ENCODE measurements at regions not wholly inside any gene's neighbourhood (a gene's known extent, or its start where the extent isn't known, plus 50 kb on each side); places are given as distances from the start of the nearest gene placed in this dataset.
"Not testable (repeated sequence)": the region's sequence is repeated elsewhere in the genome, so short reads cannot be mapped to it uniquely, and the experiment has no call there.

DNA sequence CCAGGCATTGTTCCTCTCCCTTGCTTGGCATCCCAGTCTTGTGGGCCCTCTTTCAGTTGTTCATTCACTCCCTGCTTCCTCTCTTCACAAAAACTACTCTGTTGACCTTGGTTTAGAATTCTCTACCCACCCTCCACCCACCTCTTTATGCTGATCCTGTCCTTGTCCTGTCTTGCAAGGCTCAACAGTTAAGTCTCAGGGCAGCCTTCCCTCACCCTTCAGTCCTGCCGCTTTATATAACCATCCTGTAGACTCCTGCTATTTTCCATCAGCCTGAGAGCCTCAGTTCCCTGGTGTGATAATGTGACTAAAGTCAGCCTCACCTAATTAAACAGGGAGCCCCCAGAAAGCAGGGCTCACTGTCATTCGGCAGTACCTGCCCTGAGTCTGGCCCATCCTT is 1763.0 kb downstream of the SPATA31A7 start:
- TF ChIP-seq EP300 (IDR thresholded peaks at IDR 0.05); POLR2A (IDR thresholded peaks at IDR 0.05; ENCODE audit: low read length); SMC3 (IDR thresholded peaks at IDR 0.05); CBX8 (IDR thresholded peaks at IDR 0.05); CHD2 (IDR thresholded peaks at IDR 0.05; ENCODE audit: low read length, partially characterized antibody); PHF8 (IDR thresholded peaks at IDR 0.05; ENCODE audit: borderline replicate concordance, low read depth); RFX5 (IDR thresholded peaks at IDR 0.05); BHLHE40 (IDR thresholded peaks at IDR 0.05; ENCODE audit: low read depth, low read length): not testable (repeated sequence)
- TF ChIP-seq, protein P1, sequence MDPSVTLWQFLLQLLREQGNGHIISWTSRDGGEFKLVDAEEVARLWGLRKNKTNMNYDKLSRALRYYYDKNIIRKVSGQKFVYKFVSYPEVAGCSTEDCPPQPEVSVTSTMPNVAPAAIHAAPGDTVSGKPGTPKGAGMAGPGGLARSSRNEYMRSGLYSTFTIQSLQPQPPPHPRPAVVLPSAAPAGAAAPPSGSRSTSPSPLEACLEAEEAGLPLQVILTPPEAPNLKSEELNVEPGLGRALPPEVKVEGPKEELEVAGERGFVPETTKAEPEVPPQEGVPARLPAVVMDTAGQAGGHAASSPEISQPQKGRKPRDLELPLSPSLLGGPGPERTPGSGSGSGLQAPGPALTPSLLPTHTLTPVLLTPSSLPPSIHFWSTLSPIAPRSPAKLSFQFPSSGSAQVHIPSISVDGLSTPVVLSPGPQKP (IDR thresholded peaks at IDR 0.05; ENCODE audit: low read depth, low read length) = not testable (repeated sequence)
- TF ChIP-seq, protein P2, sequence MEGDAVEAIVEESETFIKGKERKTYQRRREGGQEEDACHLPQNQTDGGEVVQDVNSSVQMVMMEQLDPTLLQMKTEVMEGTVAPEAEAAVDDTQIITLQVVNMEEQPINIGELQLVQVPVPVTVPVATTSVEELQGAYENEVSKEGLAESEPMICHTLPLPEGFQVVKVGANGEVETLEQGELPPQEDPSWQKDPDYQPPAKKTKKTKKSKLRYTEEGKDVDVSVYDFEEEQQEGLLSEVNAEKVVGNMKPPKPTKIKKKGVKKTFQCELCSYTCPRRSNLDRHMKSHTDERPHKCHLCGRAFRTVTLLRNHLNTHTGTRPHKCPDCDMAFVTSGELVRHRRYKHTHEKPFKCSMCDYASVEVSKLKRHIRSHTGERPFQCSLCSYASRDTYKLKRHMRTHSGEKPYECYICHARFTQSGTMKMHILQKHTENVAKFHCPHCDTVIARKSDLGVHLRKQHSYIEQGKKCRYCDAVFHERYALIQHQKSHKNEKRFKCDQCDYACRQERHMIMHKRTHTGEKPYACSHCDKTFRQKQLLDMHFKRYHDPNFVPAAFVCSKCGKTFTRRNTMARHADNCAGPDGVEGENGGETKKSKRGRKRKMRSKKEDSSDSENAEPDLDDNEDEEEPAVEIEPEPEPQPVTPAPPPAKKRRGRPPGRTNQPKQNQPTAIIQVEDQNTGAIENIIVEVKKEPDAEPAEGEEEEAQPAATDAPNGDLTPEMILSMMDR (IDR thresholded peaks at IDR 0.05) = not testable (repeated sequence)
- TF ChIP-seq, protein P3, sequence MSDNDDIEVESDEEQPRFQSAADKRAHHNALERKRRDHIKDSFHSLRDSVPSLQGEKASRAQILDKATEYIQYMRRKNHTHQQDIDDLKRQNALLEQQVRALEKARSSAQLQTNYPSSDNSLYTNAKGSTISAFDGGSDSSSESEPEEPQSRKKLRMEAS (IDR thresholded peaks at IDR 0.05) = not testable (repeated sequence)
- TF ChIP-seq, protein P4, sequence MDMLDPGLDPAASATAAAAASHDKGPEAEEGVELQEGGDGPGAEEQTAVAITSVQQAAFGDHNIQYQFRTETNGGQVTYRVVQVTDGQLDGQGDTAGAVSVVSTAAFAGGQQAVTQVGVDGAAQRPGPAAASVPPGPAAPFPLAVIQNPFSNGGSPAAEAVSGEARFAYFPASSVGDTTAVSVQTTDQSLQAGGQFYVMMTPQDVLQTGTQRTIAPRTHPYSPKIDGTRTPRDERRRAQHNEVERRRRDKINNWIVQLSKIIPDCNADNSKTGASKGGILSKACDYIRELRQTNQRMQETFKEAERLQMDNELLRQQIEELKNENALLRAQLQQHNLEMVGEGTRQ (IDR thresholded peaks at IDR 0.05) = not testable (repeated sequence)
